Activated naive CD4-positive, alpha-beta T cell treated with anti-CD3 and anti-CD28 coated beads, Interleukin-2, amount 50 U/mL, for 24 hours (primary cell): ENCODE measurements at regions not wholly inside any gene's neighbourhood (a gene's known extent, or its start where the extent isn't known, plus 50 kb on each side); places are given as distances from the start of the nearest gene placed in this dataset.

ENCODE experiments used
- H3K27ac Mint-ChIP-seq: one replicate; pipeline ENCODE4 v1.8.0; 2021; ENCODE audit warnings: mild to moderate bottlenecking, mixed read lengths
- H3K27me3 Mint-ChIP-seq: one replicate; pipeline ENCODE4 v1.8.0; 2021; ENCODE audit warnings: mixed read lengths
- H3K36me3 Mint-ChIP-seq: one replicate; pipeline ENCODE4 v1.8.0; 2021; ENCODE audit warnings: mixed read lengths
- H3K4me1 Mint-ChIP-seq: one replicate; pipeline ENCODE4 v1.8.0; 2021; ENCODE audit warnings: mixed read lengths
- H3K4me3 Mint-ChIP-seq: one replicate; pipeline ENCODE4 v1.8.0; 2021; ENCODE audit warnings: mild to moderate bottlenecking, mixed read lengths
- H3K9me3 Mint-ChIP-seq: one replicate; pipeline ENCODE4 v1.8.0; 2021; ENCODE audit warnings: mixed read lengths

GRCh38 chr7:36075561-36075960 is 77.5 kb upstream of the EEPD1 start:
- no peaks in the 10 kb centered on the region for H3K36me3 Mint-ChIP-seq
- no peaks in the 10 kb centered on the region for H3K4me1 Mint-ChIP-seq
- no peaks in the 10 kb centered on the region for H3K9me3 Mint-ChIP-seq
- H3K27me3 Mint-ChIP-seq: peaks cover 1% of the 10 kb centered on the region
- H3K4me3 Mint-ChIP-seq: no peak overlapping the region
- no peak overlapping the region for H3K27ac Mint-ChIP-seq

- Mint-ChIP-seq H3K4me1 (no peaks in the 10 kb centered on the region), H3K4me3 (no peak overlapping the region), H3K27ac (no peak overlapping the region), H3K9me3 (no peaks in the 10 kb centered on the region), H3K27me3 (peaks cover 1% of the 10 kb centered on the region), H3K36me3 (no peaks in the 10 kb centered on the region)
These were observed 77.0 kb upstream of the EEPD1 start for GRCh38 chr7:36076074-36076473.

GRCh38 chr7:36078816-36079360 is 74.2 kb upstream of the EEPD1 start:
- Mint-ChIP-seq H3K9me3 (no peaks in the 10 kb centered on the region), H3K4me3 (no peak overlapping the region), H3K27me3 (no peaks in the 10 kb centered on the region), H3K36me3 (no peaks in the 10 kb centered on the region), H3K4me1 (no peaks in the 10 kb centered on the region), H3K27ac (no peak overlapping the region)

- Mint-ChIP-seq H3K27ac (peak overlapping the region; percentile 51), H3K9me3 (no peaks in the 10 kb centered on the region), H3K36me3 (no peaks in the 10 kb centered on the region), H3K4me3 (no peak overlapping the region), H3K27me3 (no peaks in the 10 kb centered on the region), H3K4me1 (no peaks in the 10 kb centered on the region)
These were observed 73.5 kb upstream of the EEPD1 start for GRCh38 chr7:36079446-36080025.

- no peaks in the 10 kb centered on the region for H3K9me3 Mint-ChIP-seq
- H3K27ac Mint-ChIP-seq: no peak overlapping the region
- no peaks in the 10 kb centered on the region for H3K27me3 Mint-ChIP-seq
- no peaks in the 10 kb centered on the region for H3K4me1 Mint-ChIP-seq
- H3K4me3 Mint-ChIP-seq: no peak overlapping the region
- H3K36me3 Mint-ChIP-seq: no peaks in the 10 kb centered on the region
These were observed 72.2 kb upstream of the EEPD1 start for GRCh38 chr7:36080843-36081242.

GRCh38 chr7:36082216-36082615 is 70.8 kb upstream of the EEPD1 start:
- Mint-ChIP-seq H3K27me3 (no peaks in the 10 kb centered on the region), H3K27ac (no peak overlapping the region), H3K36me3 (no peaks in the 10 kb centered on the region), H3K4me3 (no peak overlapping the region), H3K9me3 (no peaks in the 10 kb centered on the region), H3K4me1 (no peaks in the 10 kb centered on the region)

- Mint-ChIP-seq H3K4me1 (no peaks in the 10 kb centered on the region), H3K4me3 (no peak overlapping the region), H3K9me3 (no peaks in the 10 kb centered on the region), H3K27me3 (no peaks in the 10 kb centered on the region), H3K36me3 (no peaks in the 10 kb centered on the region), H3K27ac (no peak overlapping the region)
These were observed 70.1 kb upstream of the EEPD1 start for GRCh38 chr7:36082910-36083309.

- Mint-ChIP-seq H3K4me3 (no peak overlapping the region), H3K27me3 (no peaks in the 10 kb centered on the region), H3K9me3 (no peaks in the 10 kb centered on the region), H3K27ac (no peak overlapping the region), H3K36me3 (peaks cover 3% of the 10 kb centered on the region), H3K4me1 (no peaks in the 10 kb centered on the region)
These were observed 69.3 kb upstream of the EEPD1 start for GRCh38 chr7:36083626-36084380.

- Mint-ChIP-seq H3K9me3 (no peaks in the 10 kb centered on the region), H3K4me3 (no peak overlapping the region), H3K4me1 (no peaks in the 10 kb centered on the region), H3K27ac (no peak overlapping the region), H3K27me3 (no peaks in the 10 kb centered on the region), H3K36me3 (peaks cover 3% of the 10 kb centered on the region)
These were observed 68.5 kb upstream of the EEPD1 start for GRCh38 chr7:36084485-36085091.

- no peak overlapping the region for H3K27ac Mint-ChIP-seq
- no peaks in the 10 kb centered on the region for H3K9me3 Mint-ChIP-seq
- H3K4me1 Mint-ChIP-seq: no peaks in the 10 kb centered on the region
- H3K4me3 Mint-ChIP-seq: no peak overlapping the region
- H3K27me3 Mint-ChIP-seq: no peaks in the 10 kb centered on the region
- H3K36me3 Mint-ChIP-seq: peaks cover 5% of the 10 kb centered on the region
These were observed 68.0 kb upstream of the EEPD1 start for GRCh38 chr7:36085096-36085495.

GRCh38 chr7:36086571-36086970 is 66.5 kb upstream of the EEPD1 start:
- H3K4me3 Mint-ChIP-seq: no peak overlapping the region
- H3K9me3 Mint-ChIP-seq: no peaks in the 10 kb centered on the region
- H3K27ac Mint-ChIP-seq: no peak overlapping the region
- H3K36me3 Mint-ChIP-seq: peaks cover 5% of the 10 kb centered on the region
- no peaks in the 10 kb centered on the region for H3K27me3 Mint-ChIP-seq
- H3K4me1 Mint-ChIP-seq: no peaks in the 10 kb centered on the region

- H3K27ac Mint-ChIP-seq: no peak overlapping the region
These were observed 64.5 kb upstream of the EEPD1 start for GRCh38 chr7:36088553-36088952.

GRCh38 chr7:36088966-36089365 is 64.1 kb upstream of the EEPD1 start:
- Mint-ChIP-seq H3K9me3 (no peaks in the 10 kb centered on the region), H3K4me1 (no peaks in the 10 kb centered on the region), H3K36me3 (peaks cover 5% of the 10 kb centered on the region), H3K4me3 (no peak overlapping the region), H3K27ac (no peak overlapping the region), H3K27me3 (no peaks in the 10 kb centered on the region)

More at GRCh38 chr7:36088553-36088952, 64.5 kb upstream of the EEPD1 start:
- Mint-ChIP-seq H3K4me3 (no peak overlapping the region), H3K9me3 (no peaks in the 10 kb centered on the region), H3K36me3 (peaks cover 5% of the 10 kb centered on the region), H3K4me1 (no peaks in the 10 kb centered on the region), H3K27me3 (no peaks in the 10 kb centered on the region)

GRCh38 chr7:36090976-36091873 is 61.8 kb upstream of the EEPD1 start:
- H3K36me3 Mint-ChIP-seq: peaks cover 5% of the 10 kb centered on the region
- H3K4me1 Mint-ChIP-seq: no peaks in the 10 kb centered on the region
- no peaks in the 10 kb centered on the region for H3K27me3 Mint-ChIP-seq
- no peak overlapping the region for H3K4me3 Mint-ChIP-seq
- no peaks in the 10 kb centered on the region for H3K9me3 Mint-ChIP-seq
- H3K27ac Mint-ChIP-seq: no peak overlapping the region

- H3K27ac Mint-ChIP-seq: no peak overlapping the region
- H3K27me3 Mint-ChIP-seq: no peaks in the 10 kb centered on the region
- no peaks in the 10 kb centered on the region for H3K4me1 Mint-ChIP-seq
- no peaks in the 10 kb centered on the region for H3K9me3 Mint-ChIP-seq
- peaks cover 5% of the 10 kb centered on the region for H3K36me3 Mint-ChIP-seq
- H3K4me3 Mint-ChIP-seq: no peak overlapping the region
These were observed 61.2 kb upstream of the EEPD1 start for GRCh38 chr7:36091874-36092176.
